ENCODE measurements at regions not wholly inside any gene's neighbourhood (a gene's known extent, or its start where the extent isn't known, plus 50 kb on each side); places are given as distances from the start of the nearest gene placed in this dataset.
"Not testable (repeated sequence)": the region's sequence is repeated elsewhere in the genome, so short reads cannot be mapped to it uniquely, and the experiment has no call there.

DNA sequence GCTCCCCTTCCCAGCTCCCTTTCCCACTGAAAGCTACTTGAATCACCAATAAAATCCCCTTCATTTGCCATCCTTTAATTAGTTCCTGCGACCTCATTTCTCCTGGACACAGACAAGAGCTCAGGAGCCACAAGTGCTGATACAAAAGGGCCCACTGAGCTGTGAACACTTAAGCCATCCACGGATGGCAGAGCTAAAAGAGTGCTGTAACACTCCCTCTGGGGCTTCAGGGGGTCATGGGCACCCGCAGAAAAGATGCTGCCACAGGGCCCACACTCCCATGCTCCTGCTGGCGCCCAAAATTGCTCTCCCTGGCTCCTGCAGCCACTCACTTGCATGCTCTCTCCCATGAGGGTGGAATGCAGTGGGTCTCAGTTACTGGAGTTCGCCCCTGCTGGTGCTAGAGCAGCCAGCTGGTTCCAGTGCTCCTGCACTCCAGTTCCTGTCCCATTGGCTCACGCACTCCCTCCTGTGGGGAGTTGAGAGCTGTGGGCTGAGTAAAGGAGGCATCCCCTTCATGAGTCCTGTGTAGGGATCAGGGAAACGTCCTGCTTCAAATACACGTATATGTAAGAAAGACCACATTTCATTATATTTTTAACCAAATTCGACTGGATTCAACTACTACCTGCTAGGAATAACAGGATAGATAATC is 1291.0 kb downstream of the ARAP2 start:
- DNase-seq = peak; percentile 2
- in situ Hi-C loops (cut with MboI; ENCODE audit: low pct_unique_long_range_greater_than_20kb, low sequenced_read_pairs) = no loop called here

DNA sequence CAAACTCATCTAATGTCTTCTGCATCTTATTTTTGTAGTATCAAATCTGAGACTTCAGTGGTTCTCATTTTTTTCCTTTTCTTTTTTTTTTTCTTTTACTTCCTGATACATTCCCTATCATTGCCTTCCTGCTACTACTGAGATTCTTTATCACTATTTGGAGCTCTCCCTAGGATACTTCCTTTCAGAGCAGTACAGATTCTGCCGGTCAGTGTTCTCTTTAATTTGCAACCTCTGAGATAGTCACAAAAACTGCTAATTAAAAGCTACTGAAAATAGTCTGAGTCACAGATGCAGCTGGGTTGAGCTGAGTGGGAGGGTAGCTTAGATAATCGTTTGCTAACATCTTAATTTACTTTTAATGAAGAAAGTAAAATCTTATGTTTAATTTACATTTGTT is 1279.7 kb downstream of the ARAP2 start:
- no peak for DNase-seq
- in situ Hi-C loops (cut with MboI; ENCODE audit: low pct_unique_long_range_greater_than_20kb, low sequenced_read_pairs) = no loop called here

DNA sequence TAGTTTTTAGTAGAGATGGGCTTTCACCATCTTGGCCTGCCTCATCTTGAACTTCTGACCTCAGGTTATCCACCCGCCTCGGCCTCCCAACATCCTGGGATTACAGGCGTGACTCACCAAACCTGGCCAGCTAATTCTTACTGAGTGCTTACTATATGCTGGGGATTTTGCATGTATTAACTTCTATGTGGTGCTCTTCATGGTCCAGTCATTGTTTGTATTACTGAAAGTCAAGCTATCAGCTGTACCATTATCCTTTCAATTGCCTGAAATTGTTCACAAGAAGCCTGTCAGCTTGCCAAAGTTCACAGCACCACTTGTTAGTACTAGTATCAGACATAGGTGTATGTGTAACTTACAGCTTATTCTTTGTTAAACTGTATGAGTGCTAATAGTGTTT is 1272.1 kb downstream of the ARAP2 start:
- no peak for DNase-seq
- in situ Hi-C loops (cut with MboI; ENCODE audit: low pct_unique_long_range_greater_than_20kb, low sequenced_read_pairs) = no loop called here

DNA sequence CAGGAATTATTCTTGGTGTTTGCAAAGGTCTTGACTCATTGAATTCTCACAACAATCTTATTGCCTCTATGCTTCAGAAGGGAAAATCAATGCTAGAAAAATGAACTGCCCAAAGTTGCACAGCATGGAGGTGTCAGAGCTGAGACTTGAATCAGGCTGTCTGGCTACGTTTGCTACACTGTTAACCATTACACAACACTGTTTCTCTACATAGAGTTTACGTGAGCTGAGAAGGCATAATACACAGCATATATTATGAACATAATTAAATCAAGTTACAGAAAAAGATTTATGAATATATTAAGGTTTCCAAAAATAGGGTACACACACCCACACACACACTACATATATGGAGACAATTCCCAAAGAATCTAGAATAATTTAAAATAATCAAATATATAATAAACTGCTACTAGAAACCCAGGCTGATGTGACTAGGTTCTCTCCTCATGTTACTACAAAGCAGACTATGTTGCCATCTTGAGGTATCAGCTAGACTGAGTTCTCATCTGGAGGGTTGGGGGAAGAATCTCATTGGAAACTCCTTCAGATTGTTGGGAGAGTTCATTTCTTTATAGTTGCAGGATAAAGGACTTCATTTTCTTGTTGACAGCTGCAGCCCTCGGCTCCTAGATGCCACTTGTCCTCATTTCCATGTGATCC is 1270.5 kb downstream of the ARAP2 start:
- DNase-seq = no peak
- in situ Hi-C loops (cut with MboI; ENCODE audit: low pct_unique_long_range_greater_than_20kb, low sequenced_read_pairs) = no loop called here

DNA sequence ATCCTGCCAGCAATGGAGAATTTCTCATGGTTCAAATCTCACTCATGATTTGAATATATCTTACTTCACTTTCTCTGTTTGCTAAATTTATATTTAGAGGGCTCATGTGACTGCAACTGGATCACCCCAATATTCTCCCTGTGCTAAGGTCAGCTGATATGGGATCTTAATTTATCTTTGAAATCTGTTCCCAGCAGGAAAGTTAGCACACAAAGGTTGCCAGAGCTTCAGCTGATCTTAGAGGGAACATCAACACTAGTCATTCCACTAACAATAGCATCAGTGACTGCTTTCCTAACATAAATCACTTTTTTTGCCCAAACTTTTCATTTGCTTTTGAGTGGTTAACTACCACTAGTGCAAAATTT is 1270.0 kb downstream of the ARAP2 start:
- in situ Hi-C loops (cut with MboI; ENCODE audit: low pct_unique_long_range_greater_than_20kb, low sequenced_read_pairs) = no loop called here
- no peak for DNase-seq

DNA sequence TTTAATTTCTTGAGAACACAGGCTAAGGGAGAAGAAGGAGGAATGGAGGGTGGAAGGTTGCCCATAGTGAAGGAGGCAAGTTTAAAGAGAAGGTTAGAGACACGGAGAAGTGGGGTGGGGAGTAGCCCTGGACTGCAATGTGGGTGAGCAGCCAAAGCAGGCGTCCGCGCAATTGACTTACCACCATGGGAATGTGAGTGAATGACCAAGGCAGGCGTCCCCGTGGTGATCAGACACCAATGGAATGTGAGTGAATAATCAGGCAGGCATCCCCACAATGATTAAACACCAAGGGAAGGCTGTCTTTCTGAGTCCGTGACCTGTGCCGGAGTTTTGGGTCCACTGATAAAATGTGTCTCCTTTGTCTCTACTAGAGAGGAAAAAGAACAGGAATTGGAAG is 1223.1 kb downstream of the ARAP2 start:
- in situ Hi-C loops (cut with MboI; ENCODE audit: low pct_unique_long_range_greater_than_20kb, low sequenced_read_pairs); DNase-seq: not testable (repeated sequence)

DNA sequence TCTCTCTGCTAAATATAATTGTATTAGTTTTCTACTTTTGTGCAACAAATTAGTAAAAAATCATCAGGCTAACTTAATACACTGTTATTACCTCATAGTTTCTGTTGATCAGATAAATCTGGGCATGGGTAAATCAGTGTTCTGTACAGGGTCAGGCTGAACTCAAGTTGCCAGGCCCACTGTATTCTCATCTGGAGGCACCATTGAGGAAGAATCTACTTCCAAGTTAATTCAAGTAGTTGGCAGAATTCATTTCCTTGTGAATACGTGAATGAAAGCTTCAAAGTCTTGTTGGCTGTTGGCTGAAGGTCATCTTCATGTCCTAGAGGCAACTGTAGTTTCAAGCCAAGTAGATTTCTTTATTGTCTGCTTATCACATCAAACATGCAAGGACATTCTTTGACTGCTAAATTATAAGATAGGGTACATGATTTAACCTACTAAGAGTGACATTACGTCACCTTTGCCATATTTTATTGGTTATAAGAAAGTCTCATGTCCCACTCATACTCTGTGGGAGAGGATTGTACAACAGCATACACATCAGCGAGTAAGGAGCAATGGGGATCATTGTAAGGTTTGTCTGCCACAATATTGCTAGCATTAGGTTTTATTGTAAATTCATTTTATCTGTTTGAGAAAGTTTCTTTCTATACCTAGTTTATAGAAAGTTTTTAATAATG is 1219.0 kb downstream of the ARAP2 start:
- no peak for DNase-seq
- in situ Hi-C loops (cut with MboI; ENCODE audit: low pct_unique_long_range_greater_than_20kb, low sequenced_read_pairs) = no loop called here

DNA sequence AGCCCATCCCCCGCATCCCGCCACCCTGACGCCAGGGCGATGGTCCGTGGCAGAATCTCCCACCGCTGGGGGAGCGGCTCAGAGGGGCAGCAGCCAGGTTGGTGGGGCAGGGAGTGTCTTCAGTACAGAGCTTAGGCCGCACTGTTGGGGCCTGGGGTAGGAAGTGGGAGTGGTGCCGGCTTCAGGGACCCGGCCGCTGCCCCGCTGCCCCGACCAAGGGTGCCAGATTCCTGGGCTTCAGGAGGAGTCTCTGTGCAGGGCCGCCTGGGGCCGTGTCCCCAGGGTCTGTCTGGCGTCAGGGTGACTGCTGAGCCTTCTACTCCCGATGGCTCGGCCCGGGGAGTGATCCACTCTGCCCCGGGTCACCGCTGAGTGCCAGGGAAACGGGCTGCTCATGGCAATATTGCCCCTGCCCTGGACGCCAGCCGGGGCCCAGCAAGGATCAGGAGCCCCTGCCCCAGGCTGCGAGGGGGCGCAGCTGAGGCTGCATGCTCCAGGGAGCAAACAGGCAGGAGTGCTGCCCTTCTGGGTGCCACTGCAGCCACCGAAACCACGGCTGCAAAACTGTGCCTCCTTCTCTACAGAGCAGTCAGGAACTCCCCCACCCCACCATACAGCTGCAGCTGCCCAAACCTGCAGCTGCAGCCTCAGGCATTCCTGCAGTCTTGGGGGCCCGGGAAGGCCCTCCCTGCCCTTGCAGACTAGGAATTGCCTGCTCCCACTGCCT is 1206.1 kb downstream of the ARAP2 start:
- in situ Hi-C loops (cut with MboI; ENCODE audit: low pct_unique_long_range_greater_than_20kb, low sequenced_read_pairs) = no loop called here

DNA sequence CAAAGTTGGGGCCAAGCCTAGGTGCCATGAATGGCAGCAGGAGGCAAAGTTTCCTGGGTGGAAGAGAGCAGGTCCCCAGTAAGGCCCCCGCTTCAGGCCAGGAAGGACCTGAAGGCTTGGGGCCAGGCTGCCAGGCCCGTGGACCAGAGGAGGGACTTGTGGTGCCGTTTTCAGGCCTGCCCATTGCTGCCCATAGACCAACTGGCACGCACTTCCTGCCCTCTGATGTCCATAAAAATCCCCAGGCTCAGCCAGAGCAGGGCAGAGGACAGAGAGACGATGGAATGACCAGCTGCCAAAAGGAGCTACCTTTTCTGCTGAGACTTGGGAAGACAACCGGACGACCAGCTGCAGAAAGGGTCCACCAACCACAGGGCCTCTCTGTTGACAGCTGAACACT is 1205.5 kb downstream of the ARAP2 start:
- DNase-seq = no peak
- in situ Hi-C loops (cut with MboI; ENCODE audit: low pct_unique_long_range_greater_than_20kb, low sequenced_read_pairs) = no loop called here

More for the DNA sequence above, 1206.1 kb downstream of the ARAP2 start:
- no peak for DNase-seq

DNA sequence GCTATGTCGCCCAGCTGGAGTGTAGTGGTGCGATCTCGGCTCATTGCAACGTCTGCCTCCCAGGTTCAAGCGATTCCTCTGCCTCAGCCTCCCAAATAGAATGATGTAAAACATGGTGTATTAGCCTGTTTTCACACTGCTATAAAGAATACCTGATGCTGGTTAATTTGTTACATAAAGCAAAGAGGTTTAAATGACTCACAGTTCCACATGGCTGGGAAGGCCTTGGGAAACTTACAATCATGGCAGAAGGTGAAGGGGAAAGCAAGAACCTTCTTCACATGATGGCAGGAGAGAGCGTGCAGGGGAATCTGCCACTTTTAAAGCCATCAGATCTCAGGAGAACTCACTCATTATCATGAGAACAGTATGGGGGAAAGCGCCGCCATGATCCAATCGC is 1191.8 kb downstream of the ARAP2 start:
- in situ Hi-C loops (cut with MboI; ENCODE audit: low pct_unique_long_range_greater_than_20kb, low sequenced_read_pairs) = no loop called here
- no peak for DNase-seq

DNA sequence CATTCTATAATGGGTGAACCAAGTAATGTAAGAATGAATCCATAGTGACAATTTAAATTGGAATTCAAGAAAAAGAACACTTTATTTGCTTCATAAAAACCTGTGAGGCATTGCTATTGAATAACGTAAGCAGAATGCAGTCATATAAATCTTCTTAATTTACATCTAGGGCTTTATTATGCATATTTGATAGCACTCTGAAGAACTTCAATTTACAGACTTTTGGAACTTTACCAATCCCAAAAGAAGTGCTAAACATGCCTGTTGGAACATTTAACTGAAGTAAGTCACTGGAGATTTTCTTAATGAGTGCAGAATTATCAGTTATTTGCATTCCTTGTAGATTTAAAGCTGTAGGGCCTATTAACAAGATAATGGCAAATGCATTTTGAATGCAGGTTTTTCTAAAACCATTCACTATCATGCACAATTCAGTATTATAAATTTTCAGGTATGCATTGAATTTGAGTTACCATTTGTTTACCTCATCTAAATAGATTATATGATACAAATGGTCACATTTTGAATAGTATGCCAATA is 1181.2 kb downstream of the ARAP2 start:
- DNase-seq = no peak
- in situ Hi-C loops (cut with MboI; ENCODE audit: low pct_unique_long_range_greater_than_20kb, low sequenced_read_pairs) = no loop called here

DNA sequence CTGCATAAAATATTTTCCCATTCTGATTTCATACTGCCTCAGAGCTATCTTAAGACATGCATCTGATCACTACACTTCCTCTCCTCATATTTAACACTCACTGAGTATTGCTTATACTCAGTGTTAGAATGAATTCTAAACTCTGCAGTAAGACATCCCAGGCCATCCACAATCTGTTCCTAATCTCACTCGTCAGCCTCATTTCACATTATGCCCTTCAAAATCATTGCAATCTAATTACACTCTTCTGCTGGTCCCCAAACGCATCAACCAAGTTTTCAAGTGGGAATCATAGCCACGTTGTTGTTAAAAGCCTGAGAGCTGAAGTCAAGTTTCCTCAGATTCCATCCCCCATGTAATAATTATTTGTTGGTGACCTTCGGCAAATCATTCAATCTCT is 1177.9 kb downstream of the ARAP2 start:
- no peak for DNase-seq
- in situ Hi-C loops (cut with MboI; ENCODE audit: low pct_unique_long_range_greater_than_20kb, low sequenced_read_pairs) = no loop called here

DNA sequence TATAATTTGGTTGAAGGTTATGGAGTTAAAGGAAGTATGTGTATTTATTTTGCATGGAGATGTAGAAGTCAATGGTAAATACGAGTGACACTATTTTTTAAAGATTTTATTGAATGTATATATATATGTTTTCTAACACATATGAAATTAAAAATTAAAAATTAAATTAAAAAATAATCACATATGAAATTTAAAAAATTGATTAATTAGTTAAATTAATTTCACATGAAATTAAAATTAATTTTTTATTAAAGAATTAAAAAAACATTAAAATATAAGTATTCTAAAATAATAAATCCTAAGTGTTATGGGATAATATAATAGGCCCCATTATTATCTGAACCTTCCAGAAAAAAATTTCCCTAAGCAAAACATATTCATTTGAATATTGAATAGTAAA is 1163.5 kb downstream of the ARAP2 start:
- in situ Hi-C loops (cut with MboI; ENCODE audit: low pct_unique_long_range_greater_than_20kb, low sequenced_read_pairs) = no loop called here
- DNase-seq = no peak

DNA sequence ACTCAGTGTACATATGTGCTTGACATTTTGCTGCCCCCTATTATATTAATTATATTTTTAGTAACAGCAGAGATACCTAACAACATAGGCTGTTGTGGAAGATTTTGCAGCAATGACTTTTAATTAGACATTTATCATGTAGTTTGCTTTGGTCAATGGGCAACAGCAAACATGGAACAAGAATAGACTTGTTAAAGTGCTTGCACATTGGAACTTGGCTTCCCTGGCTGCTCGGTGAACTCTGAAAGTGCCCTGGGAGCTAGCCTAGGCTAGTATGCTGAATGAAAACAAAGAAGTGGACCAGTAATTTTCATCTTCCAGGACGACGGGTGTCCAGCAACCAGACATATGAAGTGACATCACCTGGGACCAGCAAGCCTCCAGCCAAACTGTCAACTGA is 1157.1 kb downstream of the ARAP2 start:
- in situ Hi-C loops (cut with MboI; ENCODE audit: low pct_unique_long_range_greater_than_20kb, low sequenced_read_pairs) = no loop called here
- no peak for DNase-seq

DNA sequence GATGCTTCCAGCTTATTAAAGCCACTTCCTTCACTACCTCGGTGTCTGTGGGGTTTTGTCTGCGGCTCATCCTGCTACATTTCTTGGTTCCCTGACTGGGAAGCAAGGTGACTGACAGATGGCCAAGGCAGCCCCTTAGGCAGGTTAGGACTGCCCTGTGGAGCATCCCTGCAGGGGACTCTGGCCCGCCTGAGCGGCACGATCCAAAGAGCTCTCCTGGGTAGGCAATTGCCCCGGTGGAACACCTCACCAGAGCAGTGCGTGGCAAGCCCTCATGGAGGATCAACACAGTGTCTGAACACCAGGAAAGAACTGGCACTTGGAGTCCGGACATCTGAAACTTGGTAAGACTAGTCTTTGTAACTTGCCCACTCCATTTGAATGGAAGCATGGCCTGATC is 1143.4 kb downstream of the ARAP2 start:
- DNase-seq = no peak
- in situ Hi-C loops (cut with MboI; ENCODE audit: low pct_unique_long_range_greater_than_20kb, low sequenced_read_pairs) = no loop called here

DNA sequence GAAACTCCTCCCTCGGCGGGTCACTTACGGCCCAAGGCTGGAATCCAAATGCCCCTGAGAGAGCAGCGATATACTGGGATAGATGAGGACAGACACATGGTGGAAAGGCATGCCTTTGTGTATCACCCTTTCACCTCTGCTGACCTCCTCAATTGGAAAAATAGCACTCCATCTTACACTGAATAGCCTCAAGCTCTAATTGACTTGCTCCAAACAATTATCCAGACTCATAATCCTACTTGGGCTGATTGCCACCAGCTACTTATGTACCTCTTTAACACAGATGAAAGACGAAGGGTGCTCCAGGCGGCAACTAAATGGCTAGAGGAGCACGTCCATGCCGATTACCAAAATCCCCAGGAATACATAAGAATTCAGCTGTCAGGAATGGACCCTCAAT is 1142.2 kb downstream of the ARAP2 start:
- in situ Hi-C loops (cut with MboI; ENCODE audit: low pct_unique_long_range_greater_than_20kb, low sequenced_read_pairs) = no loop called here
- DNase-seq = no peak

DNA sequence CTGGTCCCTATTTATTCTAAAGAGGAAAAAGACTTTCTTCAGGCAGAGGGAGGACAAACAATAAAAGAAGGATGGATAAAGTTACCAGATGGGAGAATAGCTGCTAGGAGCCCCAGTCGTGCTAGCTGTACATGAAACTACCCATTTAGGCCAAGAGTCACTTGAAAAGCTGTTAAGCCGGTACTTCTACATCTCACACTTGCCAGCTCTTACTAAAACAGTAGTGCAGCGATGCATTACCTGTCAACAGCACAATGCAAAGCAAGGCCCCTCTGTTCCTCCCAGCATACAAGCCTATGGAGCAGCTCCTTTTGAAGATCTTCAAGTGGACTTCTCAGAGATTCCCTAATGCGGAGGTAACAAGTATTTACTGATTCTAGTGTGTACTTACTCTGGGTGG is 1138.8 kb downstream of the ARAP2 start:
- in situ Hi-C loops (cut with MboI; ENCODE audit: low pct_unique_long_range_greater_than_20kb, low sequenced_read_pairs) = no loop called here
- DNase-seq = no peak

DNA sequence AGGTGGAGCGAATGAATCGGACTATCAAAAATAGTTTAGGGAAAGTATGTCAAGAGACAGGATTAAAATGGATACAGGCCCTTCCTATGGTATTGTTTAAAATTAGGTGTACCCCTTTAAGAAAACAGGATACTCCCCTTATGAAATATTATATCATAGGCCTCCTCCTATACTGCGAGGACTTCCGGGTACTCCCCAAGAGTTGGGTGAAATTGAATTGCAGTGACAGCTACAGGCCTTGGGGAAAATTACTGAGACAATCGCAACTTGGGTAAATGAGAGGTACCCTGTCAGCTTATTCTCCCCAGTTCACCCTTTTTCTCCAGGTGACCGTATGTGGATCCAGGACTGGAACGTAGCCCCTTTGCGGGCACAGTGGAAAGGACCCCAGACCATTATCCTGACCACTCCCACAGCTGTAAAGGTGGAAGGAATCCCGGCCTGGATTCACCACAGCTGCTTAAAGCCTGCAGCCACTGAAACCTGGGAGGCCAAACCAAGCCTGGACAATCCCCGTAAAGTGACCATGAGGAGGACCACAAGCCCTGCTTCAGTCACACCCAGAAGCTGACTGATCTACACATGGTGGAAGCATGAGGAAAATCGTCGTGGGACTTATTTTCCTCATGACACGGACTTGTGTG is 1138.1 kb downstream of the ARAP2 start:
- DNase-seq = no peak
- in situ Hi-C loops (cut with MboI; ENCODE audit: low pct_unique_long_range_greater_than_20kb, low sequenced_read_pairs) = no loop called here

DNA sequence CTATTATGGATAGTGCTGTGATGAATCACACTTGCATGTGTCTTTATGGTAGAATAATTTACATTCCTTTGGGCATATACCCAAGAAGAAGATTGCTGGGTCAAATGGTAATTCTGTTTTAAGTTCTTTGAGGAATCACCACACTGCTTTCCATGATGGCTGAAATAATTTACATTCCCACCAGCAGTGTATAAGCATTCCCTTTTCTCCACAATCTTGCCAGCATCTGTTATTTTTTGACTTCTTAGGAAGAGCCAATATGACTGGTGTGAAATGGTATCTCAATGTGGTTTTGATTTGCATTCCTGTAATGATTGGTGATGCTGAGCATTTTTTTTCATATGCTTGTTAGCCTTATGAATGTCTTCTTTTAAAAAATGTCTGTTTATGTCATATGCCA is 1120.2 kb downstream of the ARAP2 start:
- no peak for DNase-seq
- in situ Hi-C loops (cut with MboI; ENCODE audit: low pct_unique_long_range_greater_than_20kb, low sequenced_read_pairs) = no loop called here
